ENCODE measurements at regions not wholly inside any gene's neighbourhood (a gene's known extent, or its start where the extent isn't known, plus 50 kb on each side); places are given as distances from the start of the nearest gene placed in this dataset.

DNA sequence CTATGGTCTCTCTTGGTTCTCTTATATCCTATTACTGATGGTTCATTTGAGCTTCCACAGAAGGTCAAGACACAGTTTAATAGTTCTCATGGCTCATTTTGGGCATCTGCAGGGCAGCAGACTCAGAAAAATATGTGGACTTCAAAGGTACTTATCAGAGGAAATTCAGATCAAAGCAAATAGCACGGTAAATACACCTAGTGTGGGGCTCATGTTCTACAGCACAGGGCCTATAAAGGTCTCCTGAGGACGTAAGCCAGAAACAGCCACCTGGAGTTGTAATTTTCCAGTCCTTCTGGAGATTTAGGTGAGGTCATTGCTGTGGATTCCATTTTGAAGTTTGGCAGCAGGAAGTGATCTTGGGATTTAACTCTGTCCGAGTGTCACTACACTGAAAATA, 134.5 kb upstream of the SGO1 start:
- no peak for TF ChIP-seq POLR2AphosphoS5 (IDR thresholded peaks at IDR 0.05)
- intact Hi-C loops (cut with DNase I; ENCODE audit: low total_unique reads), result no loop called here
- H3K36me3 ChIP-seq, result no peaks in the 10 kb centered on the region
- no peaks in the 10 kb centered on the region for H3K4me1 ChIP-seq
- no peaks in the 10 kb centered on the region for H3K9me3 ChIP-seq
- no peak for DNase-seq (ENCODE audit: low spot score in 2 of 2)
- H3K4me3 ChIP-seq, result no peak overlapping the region
- H3K27me3 ChIP-seq, result no peaks in the 10 kb centered on the region
- no peak overlapping the region for H3K27ac ChIP-seq

DNA sequence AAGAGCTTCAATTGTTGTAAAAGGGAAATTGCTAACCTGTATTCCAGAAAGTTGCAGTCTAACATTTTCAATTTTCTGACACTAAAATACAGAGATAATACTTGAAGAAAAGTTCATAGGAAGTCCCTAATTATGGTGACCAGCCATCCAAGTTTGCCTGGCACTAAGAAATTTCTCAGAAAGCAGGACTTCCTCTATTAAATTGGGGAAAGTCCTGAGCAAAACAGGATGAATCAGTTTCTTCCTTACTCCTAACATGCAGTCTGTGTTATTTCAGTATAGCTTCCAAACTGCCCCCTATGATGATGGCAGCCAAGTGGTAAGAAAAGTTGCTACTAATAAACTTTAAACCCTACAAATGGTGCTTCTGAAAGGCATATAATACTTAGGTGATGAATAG, 133.5 kb upstream of the SGO1 start:
- no peak for TF ChIP-seq POLR2A (IDR thresholded peaks at IDR 0.05)
- TF ChIP-seq POLR2AphosphoS5 (IDR thresholded peaks at IDR 0.05), result no peak
- TF ChIP-seq, protein P1, sequence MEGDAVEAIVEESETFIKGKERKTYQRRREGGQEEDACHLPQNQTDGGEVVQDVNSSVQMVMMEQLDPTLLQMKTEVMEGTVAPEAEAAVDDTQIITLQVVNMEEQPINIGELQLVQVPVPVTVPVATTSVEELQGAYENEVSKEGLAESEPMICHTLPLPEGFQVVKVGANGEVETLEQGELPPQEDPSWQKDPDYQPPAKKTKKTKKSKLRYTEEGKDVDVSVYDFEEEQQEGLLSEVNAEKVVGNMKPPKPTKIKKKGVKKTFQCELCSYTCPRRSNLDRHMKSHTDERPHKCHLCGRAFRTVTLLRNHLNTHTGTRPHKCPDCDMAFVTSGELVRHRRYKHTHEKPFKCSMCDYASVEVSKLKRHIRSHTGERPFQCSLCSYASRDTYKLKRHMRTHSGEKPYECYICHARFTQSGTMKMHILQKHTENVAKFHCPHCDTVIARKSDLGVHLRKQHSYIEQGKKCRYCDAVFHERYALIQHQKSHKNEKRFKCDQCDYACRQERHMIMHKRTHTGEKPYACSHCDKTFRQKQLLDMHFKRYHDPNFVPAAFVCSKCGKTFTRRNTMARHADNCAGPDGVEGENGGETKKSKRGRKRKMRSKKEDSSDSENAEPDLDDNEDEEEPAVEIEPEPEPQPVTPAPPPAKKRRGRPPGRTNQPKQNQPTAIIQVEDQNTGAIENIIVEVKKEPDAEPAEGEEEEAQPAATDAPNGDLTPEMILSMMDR (IDR thresholded peaks at IDR 0.05), result no peak
- intact Hi-C loops (cut with DNase I; ENCODE audit: low total_unique reads), result no loop called here
- no peaks in the 10 kb centered on the region for H3K36me3 ChIP-seq
- H3K4me1 ChIP-seq, result no peaks in the 10 kb centered on the region
- no peak overlapping the region for H3K4me3 ChIP-seq
- H3K27me3 ChIP-seq, result no peaks in the 10 kb centered on the region
- no peak for DNase-seq (ENCODE audit: low spot score in 2 of 2)
- no peaks in the 10 kb centered on the region for H3K9me3 ChIP-seq
- no peak overlapping the region for H3K27ac ChIP-seq

DNA sequence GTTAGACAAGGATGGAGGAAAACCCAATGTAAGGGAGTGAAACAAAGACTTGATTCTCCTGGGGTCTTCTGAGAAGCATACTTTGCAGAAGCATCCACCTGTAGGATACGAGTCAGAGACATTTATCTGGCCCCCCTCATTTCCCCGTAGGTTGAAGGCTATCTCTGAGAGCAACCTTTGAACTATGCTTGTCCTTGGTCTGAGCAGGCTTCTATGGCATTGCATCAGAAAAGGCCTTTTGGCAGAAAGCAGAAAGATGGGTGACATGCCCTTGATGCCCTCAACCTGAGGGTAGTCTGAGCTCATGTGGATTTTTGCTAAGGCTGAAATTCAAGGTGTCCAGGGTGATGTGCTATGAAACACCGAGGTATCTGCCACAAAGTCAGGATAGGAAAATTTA, 131.6 kb upstream of the SGO1 start:
- no peak overlapping the region for H3K27ac ChIP-seq
- no peaks in the 10 kb centered on the region for H3K27me3 ChIP-seq
- H3K4me3 ChIP-seq, result no peak overlapping the region
- H3K4me1 ChIP-seq, result no peaks in the 10 kb centered on the region
- no peaks in the 10 kb centered on the region for H3K9me3 ChIP-seq
- intact Hi-C loops (cut with DNase I; ENCODE audit: low total_unique reads), result no loop called here
- no peaks in the 10 kb centered on the region for H3K36me3 ChIP-seq
- no peak for DNase-seq (ENCODE audit: low spot score in 2 of 2)
- TF ChIP-seq POLR2AphosphoS5 (IDR thresholded peaks at IDR 0.05), result no peak
- TF ChIP-seq POLR2A (IDR thresholded peaks at IDR 0.05), result no peak
- TF ChIP-seq, protein P1 (IDR thresholded peaks at IDR 0.05), result no peak

DNA sequence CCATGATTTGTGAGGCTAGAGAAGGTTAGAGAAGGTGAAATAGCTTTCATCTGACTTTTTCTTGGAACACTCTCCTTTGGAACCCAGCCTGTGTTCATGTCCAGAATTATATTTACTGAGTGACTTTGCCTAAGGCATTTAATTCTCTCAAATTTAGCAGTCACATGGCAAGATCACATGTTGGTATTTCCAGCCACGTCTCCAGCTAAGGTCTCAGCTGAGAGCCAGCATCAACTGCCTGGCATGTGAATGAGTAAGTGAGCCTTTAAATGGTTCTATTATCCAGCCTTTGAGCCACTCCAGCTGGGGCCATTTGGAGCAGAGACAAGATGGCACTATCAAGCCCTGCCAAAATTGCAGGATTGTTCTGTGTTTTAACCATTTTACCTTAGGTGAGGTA, 130.2 kb upstream of the SGO1 start:
- no peaks in the 10 kb centered on the region for H3K4me1 ChIP-seq
- DNase-seq (ENCODE audit: low spot score in 2 of 2), result no peak
- H3K4me3 ChIP-seq, result no peak overlapping the region
- H3K27ac ChIP-seq, result no peak overlapping the region
- no peak for TF ChIP-seq POLR2A (IDR thresholded peaks at IDR 0.05)
- no peak for TF ChIP-seq POLR2AphosphoS5 (IDR thresholded peaks at IDR 0.05)
- TF ChIP-seq, protein P1 (IDR thresholded peaks at IDR 0.05), result no peak
- intact Hi-C loops (cut with DNase I; ENCODE audit: low total_unique reads), result no loop called here
- H3K9me3 ChIP-seq, result no peaks in the 10 kb centered on the region
- no peaks in the 10 kb centered on the region for H3K27me3 ChIP-seq
- no peaks in the 10 kb centered on the region for H3K36me3 ChIP-seq

DNA sequence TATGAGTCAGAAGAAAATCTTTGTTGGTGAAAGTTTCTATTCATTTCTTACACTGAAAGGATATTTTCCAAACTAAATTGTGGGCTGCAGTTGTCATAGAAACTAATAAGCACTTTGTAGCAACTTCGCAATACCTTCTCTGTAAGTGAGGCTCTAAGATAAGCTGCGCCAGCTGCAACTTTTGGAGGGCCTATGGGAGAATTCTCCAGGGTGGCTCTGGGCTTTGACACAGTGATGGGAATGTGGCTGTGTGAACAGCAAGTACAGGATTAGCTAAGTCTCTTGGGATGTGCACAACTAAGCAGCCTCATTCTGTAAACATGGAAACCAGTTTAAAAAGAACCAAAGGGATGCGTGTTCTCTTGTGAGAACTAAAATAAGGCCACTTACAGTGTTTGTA, 124.6 kb upstream of the SGO1 start:
- Histone ChIP-seq H3K27ac (no peak overlapping the region), H3K4me1 (no peaks in the 10 kb centered on the region), H3K27me3 (no peaks in the 10 kb centered on the region), H3K4me3 (no peak overlapping the region), H3K9me3 (no peaks in the 10 kb centered on the region), H3K36me3 (no peaks in the 10 kb centered on the region)
- no peak for DNase-seq (ENCODE audit: low spot score in 2 of 2)
- intact Hi-C loops (cut with DNase I; ENCODE audit: low total_unique reads), result no loop called here
- TF ChIP-seq, protein P1 (IDR thresholded peaks at IDR 0.05), result no peak
- TF ChIP-seq POLR2AphosphoS5 (IDR thresholded peaks at IDR 0.05) (no peak), POLR2A (IDR thresholded peaks at IDR 0.05) (no peak)

DNA sequence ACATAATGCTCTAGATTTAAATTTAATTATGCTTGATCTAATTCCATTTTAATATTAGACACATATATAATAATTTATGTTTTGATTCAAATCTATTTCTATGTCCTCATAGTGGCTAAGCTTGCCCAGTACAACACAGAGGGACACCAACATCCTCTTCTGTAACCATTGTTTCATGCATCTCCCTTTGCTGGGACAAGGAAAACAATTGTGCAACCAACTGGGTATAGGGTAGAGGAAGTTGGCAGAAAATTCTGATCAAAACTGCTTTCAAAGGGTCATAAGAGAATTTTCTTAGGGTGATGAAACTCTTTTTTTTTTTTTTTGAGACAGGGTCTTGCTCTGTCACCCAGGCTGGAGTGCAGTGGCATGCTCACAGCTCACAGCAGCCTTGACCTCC, 121.4 kb upstream of the SGO1 start:
- Histone ChIP-seq H3K4me1 (no peaks in the 10 kb centered on the region), H3K27ac (no peak overlapping the region), H3K27me3 (no peaks in the 10 kb centered on the region), H3K9me3 (no peaks in the 10 kb centered on the region), H3K36me3 (no peaks in the 10 kb centered on the region), H3K4me3 (no peak overlapping the region)
- DNase-seq (ENCODE audit: low spot score in 2 of 2), result no peak
- TF ChIP-seq, protein P1 (IDR thresholded peaks at IDR 0.05), result no peak
- TF ChIP-seq POLR2AphosphoS5 (IDR thresholded peaks at IDR 0.05) (no peak), POLR2A (IDR thresholded peaks at IDR 0.05) (no peak)
- intact Hi-C loops (cut with DNase I; ENCODE audit: low total_unique reads), result no loop called here
